ENCODE measurements at regions not wholly inside any gene's neighbourhood (a gene's known extent, or its start where the extent isn't known, plus 50 kb on each side); places are given as distances from the start of the nearest gene placed in this dataset.
A peak's percentile ranks its signal among the peaks of the same experiment; 100 is the strongest.

GRCh38 chr7:131254211-131254610, 73.5 kb upstream of the MKLN1 start:
- H3K4me2 ChIP-seq, result peak overlapping the region in 5 of 11 experiments; percentile 3 to 88 (median 32); a peak in 7 of 22 replicates
- TF ChIP-seq Cebpa-rat (IDR thresholded peaks at IDR 0.05), result no peak
- no peaks in the 10 kb centered on the region for H4K20me1 ChIP-seq
- peak overlapping the region in 3 of 11 experiments; percentile 12 to 43 (median 15); a peak in 3 of 22 replicates for H3K27ac ChIP-seq
- 0 out of 22 replicates have a peak overlapping the region, but pooled peaks of 1 of the 11 experiments have one; percentile 24 for H3K9ac ChIP-seq
- peaks cover 11 to 29% (median 18%) of the 10 kb centered on the region in 11 experiments for H3K9me3 ChIP-seq (replicated peaks in 1 of 11)
- H3K4me1 ChIP-seq, result peaks cover 0 to 28% (median 1%) of the 10 kb centered on the region in 10 experiments; a peak in 6 of 20 replicates
- no peaks in the 10 kb centered on the region for H3K36me3 ChIP-seq
- H3K27me3 ChIP-seq, result no peaks in the 10 kb centered on the region
- H3K4me3 ChIP-seq, result no peak overlapping the region

- Histone ChIP-seq H3K4me3 (no peak overlapping the region), H3K27ac (no peak overlapping the region), H3K9me3 (replicated peaks in 1 of 11) (peaks cover 11 to 29% (median 18%) of the 10 kb centered on the region in 11 experiments), H4K20me1 (no peaks in the 10 kb centered on the region), H3K9ac (no peak overlapping the region), H3K36me3 (no peaks in the 10 kb centered on the region), H3K27me3 (no peaks in the 10 kb centered on the region), H3K4me1 (peaks cover 0 to 24% (median 1%) of the 10 kb centered on the region in 10 experiments; a peak in 6 of 20 replicates), H3K4me2 (no peak overlapping the region)
- no peak for TF ChIP-seq Cebpa-rat (IDR thresholded peaks at IDR 0.05)
These were observed 72.4 kb upstream of the MKLN1 start for GRCh38 chr7:131255242-131255641.

- H3K36me3 ChIP-seq, result no peaks in the 10 kb centered on the region
- H3K9me3 ChIP-seq (replicated peaks in 1 of 11), result peaks cover 0 to 6% (median 0%) of the 10 kb centered on the region in 11 experiments; a peak in 1 of 22 replicates
- peaks cover 0 to 36% (median 20%) of the 10 kb centered on the region in 10 experiments; a peak in 17 of 20 replicates for H3K4me1 ChIP-seq
- no peak overlapping the region for H3K27ac ChIP-seq
- H3K27me3 ChIP-seq, result no peaks in the 10 kb centered on the region
- no peak overlapping the region for H3K4me3 ChIP-seq
- H3K9ac ChIP-seq, result no peak overlapping the region
- H4K20me1 ChIP-seq, result no peaks in the 10 kb centered on the region
- no peak overlapping the region for H3K4me2 ChIP-seq
- TF ChIP-seq Cebpa-rat (IDR thresholded peaks at IDR 0.05), result no peak
These were observed 66.1 kb upstream of the MKLN1 start for GRCh38 chr7:131261476-131261994.

- TF ChIP-seq Cebpa-rat (IDR thresholded peaks at IDR 0.05), result no peak
- H4K20me1 ChIP-seq, result no peaks in the 10 kb centered on the region
- no peaks in the 10 kb centered on the region for H3K36me3 ChIP-seq
- H3K27me3 ChIP-seq, result no peaks in the 10 kb centered on the region
- peak overlapping the region in 4 of 11 experiments; percentile 25 to 51 (median 38); a peak in 6 of 22 replicates for H3K9ac ChIP-seq
- H3K4me1 ChIP-seq, result peaks cover 0 to 31% (median 20%) of the 10 kb centered on the region in 10 experiments; a peak in 17 of 20 replicates
- peaks cover 0 to 15% (median 0%) of the 10 kb centered on the region in 11 experiments; a peak in 3 of 22 replicates for H3K9me3 ChIP-seq (replicated peaks in 1 of 11)
- peak overlapping the region in 10 of 11 experiments; percentile 8 to 79 (median 66); a peak in 18 of 22 replicates for H3K27ac ChIP-seq
- H3K4me3 ChIP-seq, result no peak overlapping the region
- peak overlapping the region in 10 of 11 experiments; percentile 29 to 80 (median 72); a peak in 18 of 22 replicates for H3K4me2 ChIP-seq
These were observed 62.4 kb upstream of the MKLN1 start for GRCh38 chr7:131265227-131265626.

- Histone ChIP-seq H3K4me3 (no peak overlapping the region), H3K9me3 (replicated peaks in 1 of 11) (peaks cover 0 to 9% (median 0%) of the 10 kb centered on the region in 11 experiments; a peak in 2 of 22 replicates), H3K27me3 (no peaks in the 10 kb centered on the region), H3K27ac (no peak overlapping the region), H3K9ac (no peak overlapping the region), H3K4me1 (peaks cover 0 to 38% (median 20%) of the 10 kb centered on the region in 10 experiments; a peak in 17 of 20 replicates), H3K36me3 (no peaks in the 10 kb centered on the region), H3K4me2 (no peak overlapping the region), H4K20me1 (no peaks in the 10 kb centered on the region)
- TF ChIP-seq Cebpa-rat (IDR thresholded peaks at IDR 0.05), result no peak
These were observed 60.0 kb upstream of the MKLN1 start for GRCh38 chr7:131267631-131268030.

- TF ChIP-seq Cebpa-rat (IDR thresholded peaks at IDR 0.05), result no peak
- peaks cover 0 to 9% (median 0%) of the 10 kb centered on the region in 11 experiments; a peak in 2 of 22 replicates for H3K9me3 ChIP-seq (replicated peaks in 1 of 11)
- peaks cover 0 to 44% (median 27%) of the 10 kb centered on the region in 10 experiments; a peak in 17 of 20 replicates for H3K4me1 ChIP-seq
- no peak overlapping the region for H3K9ac ChIP-seq
- H3K4me3 ChIP-seq, result no peak overlapping the region
- H4K20me1 ChIP-seq, result no peaks in the 10 kb centered on the region
- H3K4me2 ChIP-seq, result no peak overlapping the region
- no peaks in the 10 kb centered on the region for H3K36me3 ChIP-seq
- no peak overlapping the region for H3K27ac ChIP-seq
- H3K27me3 ChIP-seq, result no peaks in the 10 kb centered on the region
These were observed 58.8 kb upstream of the MKLN1 start for GRCh38 chr7:131268906-131269305.

- peaks cover 0 to 21% (median 7%) of the 10 kb centered on the region in 10 experiments; a peak in 9 of 20 replicates for H3K4me1 ChIP-seq
- no peaks in the 10 kb centered on the region for H3K36me3 ChIP-seq
- TF ChIP-seq Cebpa-rat (IDR thresholded peaks at IDR 0.05), result no peak
- H3K9ac ChIP-seq, result no peak overlapping the region
- H3K27me3 ChIP-seq, result no peaks in the 10 kb centered on the region
- H3K4me3 ChIP-seq, result no peak overlapping the region
- H3K9me3 ChIP-seq (replicated peaks in 1 of 11), result peaks cover 0 to 9% (median 0%) of the 10 kb centered on the region in 11 experiments; a peak in 2 of 22 replicates
- H3K4me2 ChIP-seq, result peak overlapping the region in 2 of 11 experiments; percentile 55 to 67; a peak in 3 of 22 replicates
- no peak overlapping the region for H3K27ac ChIP-seq
- H4K20me1 ChIP-seq, result no peaks in the 10 kb centered on the region
These were observed 55.6 kb upstream of the MKLN1 start for GRCh38 chr7:131272086-131272485.

GRCh38 chr7:131274986-131275385, 52.7 kb upstream of the MKLN1 start:
- TF ChIP-seq Cebpa-rat (IDR thresholded peaks at IDR 0.05), result no peak
- Histone ChIP-seq H3K4me1 (peaks cover 0 to 21% (median 7%) of the 10 kb centered on the region in 10 experiments; a peak in 9 of 20 replicates), H3K9ac (no peak overlapping the region), H3K27me3 (no peaks in the 10 kb centered on the region), H3K4me3 (no peak overlapping the region), H3K27ac (no peak overlapping the region), H3K9me3 (replicated peaks in 1 of 11) (peaks cover 0 to 6% (median 0%) of the 10 kb centered on the region in 11 experiments; a peak in 4 of 22 replicates), H3K36me3 (no peaks in the 10 kb centered on the region), H4K20me1 (no peaks in the 10 kb centered on the region), H3K4me2 (no peak overlapping the region)

- Histone ChIP-seq H3K27ac (no peak overlapping the region), H3K9ac (no peak overlapping the region), H3K4me2 (no peak overlapping the region), H3K27me3 (no peaks in the 10 kb centered on the region), H4K20me1 (no peaks in the 10 kb centered on the region), H3K4me3 (no peak overlapping the region), H3K36me3 (no peaks in the 10 kb centered on the region), H3K4me1 (peaks cover 0 to 32% (median 7%) of the 10 kb centered on the region in 10 experiments; a peak in 10 of 20 replicates), H3K9me3 (replicated peaks in 1 of 11) (peaks cover 0 to 13% (median 0%) of the 10 kb centered on the region in 11 experiments; a peak in 4 of 22 replicates)
- no peak for TF ChIP-seq Cebpa-rat (IDR thresholded peaks at IDR 0.05)
These were observed 51.5 kb upstream of the MKLN1 start for GRCh38 chr7:131276190-131276589.

Data from BLaER1 treated with 17β-estradiol and CSF1 and Interleukin-3, amounts not matched to agents 10 nM and 100 nM (cell line).